ENCODE measurements at regions not wholly inside any gene's neighbourhood (a gene's known extent, or its start where the extent isn't known, plus 50 kb on each side); places are given as distances from the start of the nearest gene placed in this dataset.

- no peaks in the 10 kb centered on the region for H3K36me3 ChIP-seq (ENCODE audit: control insufficient read depth in 2 of 2, insufficient read depth in 1 of 2, low read length in 2 of 2)
- TF ChIP-seq ZNF692 (tag by site-specific recombination; IDR thresholded peaks at IDR 0.05): no peak
- no peak for TF ChIP-seq ZNF366 (tag by site-specific recombination; conservative IDR thresholded peaks at IDR 0.05)
- TF ChIP-seq ZNF140 (tag by site-specific recombination; IDR thresholded peaks at IDR 0.05): no peak
- TF ChIP-seq ZNF114 (tag by site-specific recombination; IDR thresholded peaks at IDR 0.05): no peak
- TF ChIP-seq SCRT2 (tag by site-specific recombination; IDR thresholded peaks at IDR 0.05): no peak
- TF ChIP-seq KLF7 (tag by site-specific recombination; IDR thresholded peaks at IDR 0.05; ENCODE audit: borderline replicate concordance): no peak
- no peak for TF ChIP-seq YY1 (tag by site-specific recombination; IDR thresholded peaks at IDR 0.05)
- no peak for TF ChIP-seq ZNF785 (tag by site-specific recombination; IDR thresholded peaks at IDR 0.05)
- TF ChIP-seq ZNF19 (tag by site-specific recombination; IDR thresholded peaks at IDR 0.05; ENCODE audit: low read depth): no peak
- no peak for TF ChIP-seq ZNF221 (tag by site-specific recombination; IDR thresholded peaks at IDR 0.05; ENCODE audit: borderline replicate concordance)
- TF ChIP-seq SETDB1 (IDR thresholded peaks at IDR 0.05; ENCODE audit: insufficient read length, low read length): no peak
- no peak for TF ChIP-seq ZNF530 (tag by site-specific recombination; IDR thresholded peaks at IDR 0.05; ENCODE audit: low read depth)
- no peak for TF ChIP-seq ZNF354C (tag by site-specific recombination; IDR thresholded peaks at IDR 0.05; ENCODE audit: borderline replicate concordance, low read depth)
- no peaks in the 10 kb centered on the region for H3K4me1 ChIP-seq (ENCODE audit: control insufficient read depth, insufficient read depth, low read length)
- ChIA-PET CTCF (interaction anchor here (0.6 kb wide), 1 partner anchor 9 kb away, joined by 3 read pairs; no protein-coding TSS in a partner anchor), POLR2A (no interaction called here)
- H3K4me3 ChIP-seq (ENCODE audit: low read depth, low read length): no peak overlapping the region
- H3K27ac ChIP-seq (ENCODE audit: extremely low read depth, low read depth, low read length): no peak overlapping the region
- no peaks in the 10 kb centered on the region for H3K9me3 ChIP-seq (ENCODE audit: control insufficient read depth, insufficient read depth, low read depth, low read length)
Measured at GRCh38 chr1:163747261-163747660, 425.5 kb downstream of the NUF2 start.

- Histone ChIP-seq H3K36me3 (ENCODE audit: control insufficient read depth in 2 of 2, insufficient read depth in 1 of 2, low read length in 2 of 2) (no peaks in the 10 kb centered on the region), H3K9me3 (ENCODE audit: control insufficient read depth, insufficient read depth, low read depth, low read length) (no peaks in the 10 kb centered on the region), H3K4me3 (ENCODE audit: low read depth, low read length) (no peak overlapping the region), H3K4me1 (ENCODE audit: control insufficient read depth, insufficient read depth, low read length) (no peaks in the 10 kb centered on the region), H3K27ac (ENCODE audit: extremely low read depth, low read depth, low read length) (no peak overlapping the region)
- ChIA-PET CTCF (interaction anchor here (0.6 kb wide), 1 partner anchor 9 kb away, joined by 3 read pairs; no protein-coding TSS in a partner anchor), POLR2A (no interaction called here)
- TF ChIP-seq ZNF10 (tag by site-specific recombination; IDR thresholded peaks at IDR 0.05) (no peak), GFI1B (tag by site-specific recombination; IDR thresholded peaks at IDR 0.05) (no peak)
Measured at GRCh38 chr1:163747855-163748254, 426.1 kb downstream of the NUF2 start.

GRCh38 chr1:163758977-163759670 lies 437.4 kb downstream of the NUF2 start:
- Histone ChIP-seq H3K27ac (ENCODE audit: extremely low read depth, low read depth, low read length) (no peak overlapping the region), H3K36me3 (ENCODE audit: control insufficient read depth in 2 of 2, insufficient read depth in 1 of 2, low read length in 2 of 2) (no peaks in the 10 kb centered on the region), H3K4me1 (ENCODE audit: control insufficient read depth, insufficient read depth, low read length) (no peaks in the 10 kb centered on the region), H3K4me3 (ENCODE audit: low read depth, low read length) (no peak overlapping the region), H3K9me3 (ENCODE audit: control insufficient read depth, insufficient read depth, low read depth, low read length) (no peaks in the 10 kb centered on the region)
- ChIA-PET POLR2A (no interaction called here), CTCF (no interaction called here)
- TF ChIP-seq ZNF350 (tag by site-specific recombination; IDR thresholded peaks at IDR 0.05) (no peak), ZNF571 (tag by site-specific recombination; IDR thresholded peaks at IDR 0.05) (no peak)

GRCh38 chr1:163761898-163762297 lies 440.1 kb downstream of the NUF2 start:
- Histone ChIP-seq H3K4me1 (ENCODE audit: control insufficient read depth, insufficient read depth, low read length) (no peaks in the 10 kb centered on the region), H3K36me3 (ENCODE audit: control insufficient read depth in 2 of 2, insufficient read depth in 1 of 2, low read length in 2 of 2) (no peaks in the 10 kb centered on the region), H3K27ac (ENCODE audit: extremely low read depth, low read depth, low read length) (no peak overlapping the region), H3K4me3 (ENCODE audit: low read depth, low read length) (no peak overlapping the region), H3K9me3 (ENCODE audit: control insufficient read depth, insufficient read depth, low read depth, low read length) (no peaks in the 10 kb centered on the region)
- ChIA-PET POLR2A (no interaction called here), CTCF (no interaction called here)
- no peak for TF ChIP-seq OVOL3 (tag by site-specific recombination; IDR thresholded peaks at IDR 0.05)
- no peak for TF ChIP-seq ZNF513 (tag by site-specific recombination; IDR thresholded peaks at IDR 0.05)
- TF ChIP-seq ZNF398 (tag by site-specific recombination; IDR thresholded peaks at IDR 0.05): no peak
- TF ChIP-seq ZBTB49 (tag by site-specific recombination; IDR thresholded peaks at IDR 0.05; ENCODE audit: low read depth): no peak

Measured in HEK293 (cell line).